Lower lobe of right lung (tissue), 2 donors: ENCODE measurements at regions not wholly inside any gene's neighbourhood (a gene's known extent, or its start where the extent isn't known, plus 50 kb on each side); places are given as distances from the start of the nearest gene placed in this dataset.

Experiments
- ATAC-seq, 2 donors: fragments of 200-7000 bp; cut with Tn5 transposase; one replicate each; pipeline ENCODE4 v1.9.1; 2020 to 2022; ENCODE audit warnings: mild to moderate bottlenecking in 2 of 2, moderate library complexity in 2 of 2
- DNase-seq: peaks from one replicate; pipeline ENCODE4 v3.0.0-alpha.2; 2020
- H3K27ac ChIP-seq: fragments of 200-600 bp; one replicate; pipeline ENCODE4 v1.8.0; 2022
- H3K27me3 ChIP-seq: fragments of 200-600 bp; one replicate; pipeline ENCODE4 v1.8.0; 2022; ENCODE audit warnings: low read depth
- H3K36me3 ChIP-seq: fragments of 200-600 bp; one replicate; pipeline ENCODE4 v1.8.0; 2022; ENCODE audit warnings: mild to moderate bottlenecking
- H3K4me1 ChIP-seq: fragments of 200-600 bp; one replicate; pipeline ENCODE4 v1.8.0; 2022
- H3K4me3 ChIP-seq: fragments of 200-600 bp; one replicate; pipeline ENCODE4 v1.8.0; 2022; ENCODE audit warnings: mild to moderate bottlenecking
- H3K9me3 ChIP-seq: fragments of 200-600 bp; one replicate; pipeline ENCODE4 v1.8.0; 2022
- intact Hi-C: fragments of 100-400 bp; cut with DNase I; formaldehyde crosslinking; loops from one replicate; pipeline ENCODE4 v1.11.0; 2022
- TF ChIP-seq, protein P1 (sequence below): fragments of 200-600 bp; IDR thresholded peaks from one replicate; pipeline ENCODE4 v1.8.0; 2022; ENCODE audit warnings: antibody characterized with exemption, mild to moderate bottlenecking
- donor health status: DM: no; HTN: yes; CAD: no; lungs with severe emphysema.

DNA sequence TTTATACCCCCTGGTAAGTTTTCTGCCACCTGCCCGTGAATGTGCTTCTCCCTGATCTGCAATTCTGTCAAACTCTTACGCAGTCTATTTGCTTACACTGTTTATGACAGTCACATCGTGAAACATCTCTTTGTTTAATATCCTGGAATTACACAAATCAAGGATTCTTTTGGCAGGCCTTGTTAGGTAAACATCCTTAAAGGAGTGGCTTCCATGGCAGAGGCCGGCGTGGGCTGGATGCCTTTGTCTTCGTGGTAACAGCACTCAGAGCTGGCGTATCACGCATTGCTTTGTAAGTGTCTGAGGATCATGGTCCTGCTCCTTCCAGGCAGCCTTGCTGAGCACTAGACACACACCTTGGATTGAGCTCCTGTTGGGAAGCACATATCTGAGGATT lies 145.7 kb downstream of the IRX1 start:
- no peaks in the 10 kb centered on the region for H3K27me3 ChIP-seq

DNA sequence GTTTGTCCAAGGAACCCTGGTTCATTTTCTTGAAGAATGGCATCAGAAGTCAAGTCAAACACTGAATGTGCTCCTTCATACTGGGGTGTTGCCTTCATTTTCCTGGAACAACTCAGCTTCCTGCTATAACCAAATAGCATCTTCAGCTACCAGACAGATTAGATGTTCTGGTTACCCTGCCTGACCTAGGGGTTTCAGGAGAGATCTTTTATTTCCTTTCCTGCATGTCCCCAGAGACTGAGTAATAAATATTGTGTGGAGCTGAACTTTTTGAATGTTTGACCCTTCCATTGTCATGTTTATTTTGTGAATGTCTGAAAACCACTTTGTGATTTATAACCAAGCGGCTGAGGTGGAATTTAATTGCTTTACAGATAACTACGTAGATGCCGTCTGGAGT lies 147.1 kb downstream of the IRX1 start:
- DNase-seq, result no peak
- ATAC-seq, result no peak
- Histone ChIP-seq H3K4me3 (no peak overlapping the region), H3K36me3 (no peaks in the 10 kb centered on the region), H3K9me3 (no peaks in the 10 kb centered on the region), H3K27ac (no peak overlapping the region), H3K4me1 (no peaks in the 10 kb centered on the region), H3K27me3 (no peaks in the 10 kb centered on the region)
- intact Hi-C loops, result no loop called here
- TF ChIP-seq, protein P1, sequence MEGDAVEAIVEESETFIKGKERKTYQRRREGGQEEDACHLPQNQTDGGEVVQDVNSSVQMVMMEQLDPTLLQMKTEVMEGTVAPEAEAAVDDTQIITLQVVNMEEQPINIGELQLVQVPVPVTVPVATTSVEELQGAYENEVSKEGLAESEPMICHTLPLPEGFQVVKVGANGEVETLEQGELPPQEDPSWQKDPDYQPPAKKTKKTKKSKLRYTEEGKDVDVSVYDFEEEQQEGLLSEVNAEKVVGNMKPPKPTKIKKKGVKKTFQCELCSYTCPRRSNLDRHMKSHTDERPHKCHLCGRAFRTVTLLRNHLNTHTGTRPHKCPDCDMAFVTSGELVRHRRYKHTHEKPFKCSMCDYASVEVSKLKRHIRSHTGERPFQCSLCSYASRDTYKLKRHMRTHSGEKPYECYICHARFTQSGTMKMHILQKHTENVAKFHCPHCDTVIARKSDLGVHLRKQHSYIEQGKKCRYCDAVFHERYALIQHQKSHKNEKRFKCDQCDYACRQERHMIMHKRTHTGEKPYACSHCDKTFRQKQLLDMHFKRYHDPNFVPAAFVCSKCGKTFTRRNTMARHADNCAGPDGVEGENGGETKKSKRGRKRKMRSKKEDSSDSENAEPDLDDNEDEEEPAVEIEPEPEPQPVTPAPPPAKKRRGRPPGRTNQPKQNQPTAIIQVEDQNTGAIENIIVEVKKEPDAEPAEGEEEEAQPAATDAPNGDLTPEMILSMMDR, result no peak

More for the DNA sequence above, 145.7 kb downstream of the IRX1 start:
- Histone ChIP-seq H3K4me3 (no peak overlapping the region), H3K27ac (no peak overlapping the region), H3K4me1 (no peaks in the 10 kb centered on the region), H3K36me3 (no peaks in the 10 kb centered on the region), H3K9me3 (no peaks in the 10 kb centered on the region)
- intact Hi-C loops, result no loop called here
- TF ChIP-seq, protein P1, result no peak
- ATAC-seq (peak in 1 of 2 donors; percentile 45), DNase-seq (no peak)

DNA sequence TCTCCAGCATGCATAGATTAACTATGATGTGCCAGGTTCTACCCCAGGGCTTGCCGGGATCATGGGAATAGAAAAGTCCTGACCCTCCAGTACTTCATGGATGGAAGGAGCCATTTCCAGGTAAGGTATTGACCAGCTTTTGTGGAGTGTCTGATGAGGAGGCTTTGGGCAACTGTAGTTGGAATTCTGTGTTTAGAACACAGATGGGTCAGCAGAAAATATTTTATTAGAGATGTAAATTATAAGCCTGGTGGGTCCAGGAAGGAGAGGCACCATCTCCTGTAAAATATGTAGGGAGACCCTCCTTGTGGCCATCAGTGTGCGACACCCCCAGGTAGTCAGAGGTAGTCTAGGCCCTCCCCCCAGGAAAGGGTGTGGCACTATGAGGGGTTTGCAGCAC lies 156.2 kb downstream of the IRX1 start:
- H3K4me3 ChIP-seq, result no peak overlapping the region
- no peak overlapping the region for H3K27ac ChIP-seq
- H3K9me3 ChIP-seq, result no peaks in the 10 kb centered on the region
- no peak for DNase-seq
- H3K4me1 ChIP-seq, result no peaks in the 10 kb centered on the region
- no peaks in the 10 kb centered on the region for H3K27me3 ChIP-seq
- H3K36me3 ChIP-seq, result no peaks in the 10 kb centered on the region
- intact Hi-C loops, result no loop called here
- TF ChIP-seq, protein P1, result no peak
- ATAC-seq, result no peak

DNA sequence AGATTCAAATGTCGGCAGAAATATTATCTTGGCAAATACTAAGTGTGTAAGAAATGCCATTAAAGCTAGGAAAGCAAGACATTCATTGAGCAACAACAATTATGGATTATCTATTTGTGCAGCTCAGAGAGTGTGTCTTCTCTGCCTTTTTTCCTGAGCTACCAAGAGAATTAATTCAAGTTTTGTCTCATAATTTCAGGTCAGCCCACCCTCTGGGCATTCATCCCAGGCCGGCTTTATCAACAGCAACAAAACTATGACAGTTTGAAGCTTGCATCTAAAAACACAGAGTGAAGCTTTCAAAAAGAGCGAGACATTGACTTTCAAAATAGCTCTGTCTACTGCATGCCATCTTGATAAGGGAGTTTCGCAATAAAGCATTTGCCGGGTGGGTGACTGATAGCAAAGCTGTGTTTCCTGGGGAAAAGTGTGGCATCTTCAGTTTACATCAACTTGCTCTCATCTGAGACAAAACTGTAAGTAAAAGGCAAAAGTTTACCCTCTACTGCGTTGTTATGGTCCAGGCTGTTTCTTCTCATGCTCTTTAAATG lies 182.4 kb downstream of the IRX1 start:
- H3K36me3 ChIP-seq, result no peaks in the 10 kb centered on the region
- intact Hi-C loops, result no loop called here
- H3K4me1 ChIP-seq, result no peaks in the 10 kb centered on the region
- DNase-seq, result no peak
- TF ChIP-seq, protein P1, result no peak
- no peak overlapping the region for H3K27ac ChIP-seq
- ATAC-seq, result no peak
- H3K27me3 ChIP-seq, result no peaks in the 10 kb centered on the region
- H3K9me3 ChIP-seq, result no peaks in the 10 kb centered on the region
- no peak overlapping the region for H3K4me3 ChIP-seq

DNA sequence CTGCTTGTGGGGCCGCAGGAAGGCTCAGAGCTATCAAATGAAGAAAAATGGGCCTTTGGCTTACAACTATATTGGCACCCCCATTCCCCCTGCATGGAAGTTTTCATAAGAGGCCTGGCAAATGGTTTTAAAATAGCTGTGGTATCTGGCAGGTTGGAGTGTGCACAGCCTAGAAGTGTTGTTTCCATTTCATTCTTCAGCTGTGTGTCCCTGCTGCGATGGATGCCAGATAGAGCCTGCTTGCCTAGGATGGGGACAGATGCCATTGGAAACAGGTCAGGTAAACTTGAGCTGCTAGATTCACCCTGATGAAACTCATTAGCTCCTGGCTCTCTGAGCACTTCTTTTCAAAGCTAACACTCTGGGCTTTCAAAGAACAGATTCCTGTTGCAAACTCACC lies 183.3 kb downstream of the IRX1 start:
- Histone ChIP-seq H3K4me3 (no peak overlapping the region), H3K27me3 (no peaks in the 10 kb centered on the region), H3K9me3 (no peaks in the 10 kb centered on the region), H3K27ac (no peak overlapping the region), H3K4me1 (no peaks in the 10 kb centered on the region), H3K36me3 (no peaks in the 10 kb centered on the region)
- DNase-seq, result no peak
- ATAC-seq, result no peak
- TF ChIP-seq, protein P1, result no peak
- intact Hi-C loops, result no loop called here

DNA sequence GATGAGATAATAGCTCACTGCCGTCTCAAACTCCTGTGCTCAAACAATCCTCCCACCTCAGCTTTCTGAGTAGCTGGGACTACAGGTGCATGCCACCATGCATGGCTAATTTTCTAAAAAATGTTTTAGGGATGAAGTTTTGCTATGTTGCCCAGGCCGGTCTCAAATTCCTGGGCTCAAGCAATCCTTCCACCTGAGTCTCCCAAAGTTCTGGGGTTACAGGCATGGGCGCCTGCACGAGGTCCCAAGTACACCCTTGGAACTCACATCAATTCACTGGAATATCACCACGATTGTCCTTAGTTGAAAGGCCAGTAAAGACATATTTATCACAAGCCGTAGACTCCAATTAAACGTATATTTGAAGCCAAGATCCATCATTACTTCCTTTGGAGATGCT lies 184.6 kb downstream of the IRX1 start:
- no peak overlapping the region for H3K4me3 ChIP-seq
- no peak overlapping the region for H3K27ac ChIP-seq
- H3K9me3 ChIP-seq, result no peaks in the 10 kb centered on the region
- intact Hi-C loops, result no loop called here
- ATAC-seq (no peak), DNase-seq (no peak)
- no peaks in the 10 kb centered on the region for H3K4me1 ChIP-seq
- H3K27me3 ChIP-seq, result no peaks in the 10 kb centered on the region
- no peaks in the 10 kb centered on the region for H3K36me3 ChIP-seq
- TF ChIP-seq, protein P1, result no peak
